KMS-11 (cell line): ENCODE measurements at regions not wholly inside any gene's neighbourhood (a gene's known extent, or its start where the extent isn't known, plus 50 kb on each side); places are given as distances from the start of the nearest gene placed in this dataset.
"Not testable (repeated sequence)": the region's sequence is repeated elsewhere in the genome, so short reads cannot be mapped to it uniquely, and the experiment has no call there.

Experiments used
- H2AFZ ChIP-seq: fragments of 200-600 bp; sonication (generic); 2 replicates; pipeline ENCODE4 v1.6.1; 2016; ENCODE audit warnings: antibody characterized with exemption, mixed run types, low read depth
- H3K27ac ChIP-seq: fragments of 200-600 bp; sonication (generic); 2 replicates; pipeline ENCODE4 v1.6.1; 2016; ENCODE audit warnings: mild to moderate bottlenecking, mixed run types
- H3K27me3 ChIP-seq: fragments of 200-600 bp; sonication (generic); 2 replicates; pipeline ENCODE4 v1.6.1; 2017; ENCODE audit warnings: mild to moderate bottlenecking, low read depth, mixed run types, moderate library complexity; ENCODE audit not compliant: insufficient read depth
- H3K36me3 ChIP-seq: fragments of 200-600 bp; sonication (generic); 2 replicates; pipeline ENCODE4 v1.6.1; 2017; ENCODE audit warnings: mild to moderate bottlenecking, mixed run types; ENCODE audit not compliant: insufficient read depth
- H3K4me1 ChIP-seq: fragments of 200-600 bp; sonication (generic); 2 replicates; pipeline ENCODE4 v1.6.1; 2016; ENCODE audit warnings: mild to moderate bottlenecking, low read depth, mixed run types; ENCODE audit not compliant: poor library complexity, severe bottlenecking
- H3K4me2 ChIP-seq: fragments of 200-600 bp; sonication (generic); 2 replicates; pipeline ENCODE4 v1.7.0; 2016; ENCODE audit warnings: mild to moderate bottlenecking, mixed run types
- H3K4me3 ChIP-seq: fragments of 200-600 bp; sonication (generic); IDR thresholded peaks from 2 replicates; pipeline ENCODE4 v1.6.1; 2017; ENCODE audit warnings: low read depth, low read length, mixed read lengths; ENCODE audit not compliant: insufficient read depth
- H3K79me2 ChIP-seq: fragments of 200-600 bp; sonication (generic); 2 replicates; pipeline ENCODE4 v1.6.1; 2016; ENCODE audit warnings: low read depth, mixed run types; ENCODE audit not compliant: insufficient read depth
- H3K9ac ChIP-seq: fragments of 200-600 bp; sonication (generic); 2 replicates; pipeline ENCODE4 v1.6.1; 2016; ENCODE audit warnings: mild to moderate bottlenecking, mixed run types
- H4K20me1 ChIP-seq: fragments of 200-600 bp; sonication (generic); 2 replicates; pipeline ENCODE4 v1.6.1; 2016; ENCODE audit warnings: mild to moderate bottlenecking, mixed run types; ENCODE audit not compliant: insufficient read depth
- TF ChIP-seq, protein P1 (sequence below): fragments of 200-600 bp; sonication (generic); conservative IDR thresholded peaks from 2 replicates; pipeline ENCODE4 v1.6.1; 2017; ENCODE audit warnings: low read depth, mild to moderate bottlenecking, antibody characterized with exemption, low read length, moderate library complexity, mixed read lengths

DNA sequence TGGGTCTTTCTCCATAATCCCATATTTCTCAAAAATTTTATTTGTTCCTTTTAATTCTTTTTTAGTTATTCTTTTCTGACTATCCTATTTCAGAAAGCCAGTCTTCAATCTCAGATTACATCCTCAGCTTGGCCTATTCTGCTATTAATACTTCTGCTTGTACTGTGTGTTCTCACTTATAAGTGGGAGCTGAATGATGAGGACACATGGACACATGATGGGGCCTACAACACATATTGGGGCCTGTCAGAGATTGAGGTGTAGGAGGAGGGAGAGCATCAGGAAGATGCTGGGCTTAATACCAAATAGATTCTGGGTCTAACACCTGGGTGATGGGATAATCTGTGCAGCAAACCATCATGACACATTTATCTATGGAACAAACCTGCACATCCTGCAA, 82.3 kb downstream of the MAGEE1 start:
- no peaks in the 10 kb centered on the region for H3K79me2 ChIP-seq

DNA sequence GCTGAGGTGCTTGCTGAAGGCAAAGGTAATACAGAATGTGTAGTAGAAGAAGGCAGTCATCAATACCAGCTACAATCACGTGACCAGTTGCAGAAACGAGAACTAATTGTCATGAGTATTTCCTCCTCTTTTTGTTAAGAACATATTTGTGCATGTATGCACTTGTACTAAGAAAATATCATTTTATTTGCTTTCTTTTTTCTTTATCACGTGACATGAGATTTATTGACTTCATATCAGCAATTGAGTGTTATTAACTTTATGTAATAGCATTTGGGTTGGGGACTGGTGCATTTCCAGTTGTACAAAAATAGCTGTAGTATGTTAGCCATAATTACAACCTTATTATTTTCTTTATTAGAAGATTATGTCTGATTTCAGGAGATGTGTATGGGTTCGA, 90.0 kb downstream of the MAGEE1 start:
- Histone ChIP-seq H3K4me2 (no peak overlapping the region), H3K9ac (no peak overlapping the region), H3K79me2 (no peaks in the 10 kb centered on the region), H3K27me3 (no peaks in the 10 kb centered on the region), H3K4me1 (no peaks in the 10 kb centered on the region), H4K20me1 (no peaks in the 10 kb centered on the region), H2AFZ (no peak overlapping the region), H3K36me3 (no peaks in the 10 kb centered on the region), H3K27ac (no peak overlapping the region), H3K4me3 (no peak overlapping the region)
- TF ChIP-seq, protein P1, sequence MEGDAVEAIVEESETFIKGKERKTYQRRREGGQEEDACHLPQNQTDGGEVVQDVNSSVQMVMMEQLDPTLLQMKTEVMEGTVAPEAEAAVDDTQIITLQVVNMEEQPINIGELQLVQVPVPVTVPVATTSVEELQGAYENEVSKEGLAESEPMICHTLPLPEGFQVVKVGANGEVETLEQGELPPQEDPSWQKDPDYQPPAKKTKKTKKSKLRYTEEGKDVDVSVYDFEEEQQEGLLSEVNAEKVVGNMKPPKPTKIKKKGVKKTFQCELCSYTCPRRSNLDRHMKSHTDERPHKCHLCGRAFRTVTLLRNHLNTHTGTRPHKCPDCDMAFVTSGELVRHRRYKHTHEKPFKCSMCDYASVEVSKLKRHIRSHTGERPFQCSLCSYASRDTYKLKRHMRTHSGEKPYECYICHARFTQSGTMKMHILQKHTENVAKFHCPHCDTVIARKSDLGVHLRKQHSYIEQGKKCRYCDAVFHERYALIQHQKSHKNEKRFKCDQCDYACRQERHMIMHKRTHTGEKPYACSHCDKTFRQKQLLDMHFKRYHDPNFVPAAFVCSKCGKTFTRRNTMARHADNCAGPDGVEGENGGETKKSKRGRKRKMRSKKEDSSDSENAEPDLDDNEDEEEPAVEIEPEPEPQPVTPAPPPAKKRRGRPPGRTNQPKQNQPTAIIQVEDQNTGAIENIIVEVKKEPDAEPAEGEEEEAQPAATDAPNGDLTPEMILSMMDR: no peak

More for the DNA sequence above, 82.3 kb downstream of the MAGEE1 start:
- Histone ChIP-seq H3K4me1 (no peaks in the 10 kb centered on the region), H3K9ac (no peak overlapping the region), H2AFZ (no peak overlapping the region), H3K27me3 (no peaks in the 10 kb centered on the region), H3K4me3 (no peak overlapping the region), H4K20me1 (no peaks in the 10 kb centered on the region), H3K27ac (no peak overlapping the region), H3K36me3 (no peaks in the 10 kb centered on the region), H3K4me2 (no peak overlapping the region)
- TF ChIP-seq, protein P1: no peak

DNA sequence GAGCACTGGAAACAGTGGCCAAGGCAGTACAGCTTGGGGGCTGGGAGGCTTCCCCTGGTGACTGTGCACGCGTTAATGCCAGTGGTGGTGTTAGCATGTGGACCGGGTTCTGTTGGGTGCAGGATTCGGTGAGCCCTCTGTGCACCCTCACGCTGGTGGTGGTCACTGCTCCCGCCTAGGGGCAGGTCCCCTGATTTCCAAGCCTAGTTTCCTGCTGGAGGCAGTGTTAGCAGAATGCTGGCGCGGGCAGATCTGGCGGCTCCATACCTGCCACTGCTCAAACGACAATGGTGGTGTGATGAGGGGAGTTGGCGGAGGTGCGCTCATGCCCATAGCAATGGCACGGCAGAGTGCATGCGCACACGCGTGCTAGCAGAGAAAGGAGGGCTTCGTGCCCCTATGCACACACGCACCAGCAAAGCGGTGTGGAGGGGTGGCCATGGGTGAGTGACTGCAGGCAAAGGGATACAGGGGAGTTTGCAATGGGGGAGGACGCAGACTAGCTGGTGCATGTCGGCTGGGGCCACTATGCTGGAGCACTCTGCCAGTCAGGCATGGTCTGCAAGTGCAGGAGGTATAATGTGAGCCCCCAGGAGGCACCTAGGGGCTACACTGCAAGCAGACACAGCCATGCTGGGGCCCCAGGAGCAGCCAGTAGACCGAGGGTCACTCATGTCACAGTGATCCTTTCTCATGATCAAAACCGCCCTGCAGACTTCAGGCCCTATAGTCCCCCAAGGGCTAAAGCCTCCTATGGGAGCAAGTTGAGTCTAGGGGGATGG, 93.0 kb downstream of the MAGEE1 start:
- no peak overlapping the region for H2AFZ ChIP-seq
- H3K27me3 ChIP-seq: no peaks in the 10 kb centered on the region
- no peak overlapping the region for H3K4me2 ChIP-seq
- H3K36me3 ChIP-seq: no peaks in the 10 kb centered on the region
- H3K4me3 ChIP-seq: no peak overlapping the region
- peaks cover 6% of the 10 kb centered on the region for H3K4me1 ChIP-seq
- TF ChIP-seq, protein P1: no peak
- no peaks in the 10 kb centered on the region for H4K20me1 ChIP-seq
- no peak overlapping the region for H3K27ac ChIP-seq
- H3K79me2 ChIP-seq: no peaks in the 10 kb centered on the region
- no peak overlapping the region for H3K9ac ChIP-seq

DNA sequence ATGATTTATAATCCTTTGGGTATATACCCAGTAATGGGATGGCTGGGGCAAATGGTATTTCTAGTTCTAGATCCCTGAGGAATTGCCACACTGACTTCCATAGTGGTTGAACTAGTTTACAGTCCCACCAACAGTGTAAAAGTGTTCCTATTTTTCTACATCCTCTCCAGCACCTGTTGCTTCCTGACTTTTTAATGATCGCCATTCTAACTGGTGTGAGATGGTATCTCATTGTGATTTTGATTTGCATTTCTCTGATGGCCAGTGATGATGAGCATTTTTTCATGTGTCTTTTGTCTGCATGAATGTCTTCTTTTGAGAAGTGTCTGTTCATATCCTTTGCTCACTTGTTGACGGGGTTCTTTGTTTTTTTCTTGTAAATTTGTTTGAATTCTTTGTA, 108.2 kb downstream of the MAGEE1 start:
- not testable (repeated sequence) for H2AFZ ChIP-seq, H4K20me1 ChIP-seq, H3K4me1 ChIP-seq, H3K4me3 ChIP-seq, H3K27ac ChIP-seq, H3K79me2 ChIP-seq, H3K27me3 ChIP-seq, H3K36me3 ChIP-seq, H3K4me2 ChIP-seq, H3K9ac ChIP-seq

DNA sequence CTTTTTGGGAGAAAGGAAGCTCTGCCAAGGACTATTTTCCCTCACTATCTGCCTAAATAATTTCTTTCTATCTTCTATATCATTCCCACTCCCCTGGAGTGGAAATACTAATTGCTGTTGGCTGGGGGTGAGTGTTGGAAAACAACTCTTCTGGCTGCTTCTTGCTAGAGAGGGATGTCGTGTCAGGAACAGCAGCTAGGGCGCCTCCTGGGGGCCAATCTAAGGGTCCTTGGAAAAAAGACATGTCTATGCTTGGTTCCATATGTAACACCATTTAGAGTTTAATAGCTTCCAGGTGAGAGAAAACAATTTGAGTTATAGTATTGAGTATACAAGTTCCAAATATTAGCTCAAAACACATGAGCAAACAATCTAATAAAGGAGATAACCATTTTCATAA, 111.3 kb downstream of the MAGEE1 start:
- H3K79me2 ChIP-seq: no peaks in the 10 kb centered on the region
- no peaks in the 10 kb centered on the region for H3K4me1 ChIP-seq
- TF ChIP-seq, protein P1: no peak
- H3K4me2 ChIP-seq: no peak overlapping the region
- no peak overlapping the region for H3K27ac ChIP-seq
- H3K36me3 ChIP-seq: no peaks in the 10 kb centered on the region
- no peak overlapping the region for H3K9ac ChIP-seq
- H3K4me3 ChIP-seq: no peak overlapping the region
- no peaks in the 10 kb centered on the region for H3K27me3 ChIP-seq
- H2AFZ ChIP-seq: no peak overlapping the region
- no peaks in the 10 kb centered on the region for H4K20me1 ChIP-seq

DNA sequence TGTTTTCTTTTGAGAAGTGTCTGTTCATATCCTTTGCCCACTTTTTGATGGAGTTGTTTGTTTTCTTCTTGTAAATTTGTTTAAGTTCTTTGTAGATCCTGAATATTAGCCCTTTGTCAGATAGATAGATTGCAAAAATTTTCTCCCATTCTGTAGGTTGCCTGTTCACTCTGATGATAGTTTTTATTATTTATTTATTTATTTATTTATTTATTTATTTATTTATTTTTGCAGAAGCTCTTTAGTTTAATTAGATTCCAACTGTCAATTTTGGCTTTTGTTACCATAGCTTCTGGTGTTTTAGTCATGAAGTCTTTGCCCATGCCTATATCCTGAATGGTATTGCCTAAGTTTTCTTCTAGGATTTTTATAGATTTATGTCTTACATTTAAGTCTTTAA, 115.9 kb downstream of the MAGEE1 start:
- H3K27me3 ChIP-seq, H3K4me3 ChIP-seq, H3K4me2 ChIP-seq, H3K36me3 ChIP-seq, H3K4me1 ChIP-seq, H3K27ac ChIP-seq, H2AFZ ChIP-seq, H4K20me1 ChIP-seq, H3K79me2 ChIP-seq, H3K9ac ChIP-seq: not testable (repeated sequence)
